ENCODE measurements at regions not wholly inside any gene's neighbourhood (a gene's known extent, or its start where the extent isn't known, plus 50 kb on each side); places are given as distances from the start of the nearest gene placed in this dataset.

- Histone ChIP-seq H3K36me3 (ENCODE audit: low read length) (no peaks in the 10 kb centered on the region), H3K4me2 (ENCODE audit: low read depth, low read length, poor library complexity, severe bottlenecking) (no peak overlapping the region), H3K9me3 (ENCODE audit: insufficient read depth, low read length) (no peaks in the 10 kb centered on the region), H3K9ac (ENCODE audit: low read length) (no peak overlapping the region), H3K27me3 (ENCODE audit: low read length) (no peaks in the 10 kb centered on the region), H4K20me1 (ENCODE audit: low read depth, low read length) (no peaks in the 10 kb centered on the region), H3K27ac (ENCODE audit: low read depth, low read length) (no peak overlapping the region), H2AFZ (ENCODE audit: low read depth, low read length, severe bottlenecking) (no peak overlapping the region), H3K9me2 (replicated peaks; ENCODE audit: insufficient read depth, low read length) (no peaks in the 10 kb centered on the region), H3K4me3 (ENCODE audit: insufficient read depth, low read length, poor library complexity, severe bottlenecking) (no peak overlapping the region), H3F3A (ENCODE audit: insufficient read depth) (no peaks in the 10 kb centered on the region), H3K79me2 (ENCODE audit: insufficient read depth, low read length) (no peaks in the 10 kb centered on the region)
- TF ChIP-seq CTCF (IDR thresholded peaks at IDR 0.05; ENCODE audit: insufficient read depth, low read length, poor library complexity, severe bottlenecking): no peak
These were observed 63.3 kb downstream of the FHIP1A start for GRCh38 chr4:151472297-151472696.

GRCh38 chr4:151472711-151473110 is 63.7 kb downstream of the FHIP1A start:
- H3K9ac ChIP-seq (ENCODE audit: low read length): no peak overlapping the region
- H4K20me1 ChIP-seq (ENCODE audit: low read depth, low read length): no peaks in the 10 kb centered on the region
- H3K36me3 ChIP-seq (ENCODE audit: low read length): no peaks in the 10 kb centered on the region
- H3K27ac ChIP-seq (ENCODE audit: low read depth, low read length): no peak overlapping the region
- no peaks in the 10 kb centered on the region for H3K9me3 ChIP-seq (ENCODE audit: insufficient read depth, low read length)
- H3F3A ChIP-seq (ENCODE audit: insufficient read depth): no peaks in the 10 kb centered on the region
- H3K4me2 ChIP-seq (ENCODE audit: low read depth, low read length, poor library complexity, severe bottlenecking): no peak overlapping the region
- no peak for TF ChIP-seq EZH2phosphoT487 (conservative IDR thresholded peaks at IDR 0.05; ENCODE audit: low read length)
- H3K79me2 ChIP-seq (ENCODE audit: insufficient read depth, low read length): no peaks in the 10 kb centered on the region
- H3K4me3 ChIP-seq (ENCODE audit: insufficient read depth, low read length, poor library complexity, severe bottlenecking): no peak overlapping the region
- H3K27me3 ChIP-seq (ENCODE audit: low read length): no peaks in the 10 kb centered on the region
- no peak overlapping the region for H2AFZ ChIP-seq (ENCODE audit: low read depth, low read length, severe bottlenecking)
- no peaks in the 10 kb centered on the region for H3K9me2 ChIP-seq (replicated peaks; ENCODE audit: insufficient read depth, low read length)

GRCh38 chr4:151473521-151474097 is 64.6 kb downstream of the FHIP1A start:
- Histone ChIP-seq H3K36me3 (ENCODE audit: low read length) (no peaks in the 10 kb centered on the region), H3F3A (ENCODE audit: insufficient read depth) (no peaks in the 10 kb centered on the region), H3K27ac (ENCODE audit: low read depth, low read length) (no peak overlapping the region), H3K9ac (ENCODE audit: low read length) (no peak overlapping the region), H3K9me2 (replicated peaks; ENCODE audit: insufficient read depth, low read length) (no peaks in the 10 kb centered on the region), H3K9me3 (ENCODE audit: insufficient read depth, low read length) (no peaks in the 10 kb centered on the region), H3K79me2 (ENCODE audit: insufficient read depth, low read length) (no peaks in the 10 kb centered on the region), H4K20me1 (ENCODE audit: low read depth, low read length) (no peaks in the 10 kb centered on the region), H3K4me2 (ENCODE audit: low read depth, low read length, poor library complexity, severe bottlenecking) (no peak overlapping the region), H3K4me3 (ENCODE audit: insufficient read depth, low read length, poor library complexity, severe bottlenecking) (no peak overlapping the region), H3K27me3 (ENCODE audit: low read length) (no peaks in the 10 kb centered on the region), H2AFZ (ENCODE audit: low read depth, low read length, severe bottlenecking) (no peak overlapping the region)
- TF ChIP-seq CTCF (IDR thresholded peaks at IDR 0.05; ENCODE audit: insufficient read depth, low read length, poor library complexity, severe bottlenecking) (no peak), EZH2phosphoT487 (conservative IDR thresholded peaks at IDR 0.05; ENCODE audit: low read length) (no peak)

GRCh38 chr4:151475035-151475714 is 66.2 kb downstream of the FHIP1A start:
- no peak overlapping the region for H2AFZ ChIP-seq (ENCODE audit: low read depth, low read length, severe bottlenecking)
- H3K9ac ChIP-seq (ENCODE audit: low read length): no peak overlapping the region
- no peak for TF ChIP-seq CTCF (IDR thresholded peaks at IDR 0.05; ENCODE audit: insufficient read depth, low read length, poor library complexity, severe bottlenecking)
- TF ChIP-seq EZH2phosphoT487 (conservative IDR thresholded peaks at IDR 0.05; ENCODE audit: low read length): no peak
- H3K9me3 ChIP-seq (ENCODE audit: insufficient read depth, low read length): no peaks in the 10 kb centered on the region
- no peaks in the 10 kb centered on the region for H3K9me2 ChIP-seq (replicated peaks; ENCODE audit: insufficient read depth, low read length)
- H3K4me3 ChIP-seq (ENCODE audit: insufficient read depth, low read length, poor library complexity, severe bottlenecking): no peak overlapping the region
- H3K27me3 ChIP-seq (ENCODE audit: low read length): no peaks in the 10 kb centered on the region
- H3K27ac ChIP-seq (ENCODE audit: low read depth, low read length): no peak overlapping the region
- no peak overlapping the region for H3K4me2 ChIP-seq (ENCODE audit: low read depth, low read length, poor library complexity, severe bottlenecking)
- no peaks in the 10 kb centered on the region for H4K20me1 ChIP-seq (ENCODE audit: low read depth, low read length)
- H3K36me3 ChIP-seq (ENCODE audit: low read length): no peaks in the 10 kb centered on the region
- no peaks in the 10 kb centered on the region for H3K79me2 ChIP-seq (ENCODE audit: insufficient read depth, low read length)
- no peaks in the 10 kb centered on the region for H3F3A ChIP-seq (ENCODE audit: insufficient read depth)

Data from SU-DHL-6 (cell line).